HL-60 (cell line): ENCODE measurements at regions not wholly inside any gene's neighbourhood (a gene's known extent, or its start where the extent isn't known, plus 50 kb on each side); places are given as distances from the start of the nearest gene placed in this dataset.
"Not testable (repeated sequence)": the region's sequence is repeated elsewhere in the genome, so short reads cannot be mapped to it uniquely, and the experiment has no call there.

Experiments
- CTCF ChIP-seq: IDR thresholded peaks from one replicate; pipeline ENCODE4 v1.5.1; 2011; ENCODE audit warnings: low read length, control low read depth, inconsistent platforms; ENCODE audit not compliant: insufficient read depth
- GABPA ChIP-seq: IDR thresholded peaks from 2 replicates; pipeline ENCODE4 v1.6.1; 2012; ENCODE audit warnings: low read depth
- POLR2AphosphoS5 ChIP-seq: IDR thresholded peaks from 2 replicates; pipeline ENCODE4 v1.6.1; 2012; ENCODE audit warnings: low read depth
- REST ChIP-seq: IDR thresholded peaks from 2 replicates; pipeline ENCODE4 v1.6.1; 2012; ENCODE audit warnings: low read depth; ENCODE audit not compliant: insufficient replicate concordance

GRCh38 chr11:94235772-94236171 is 68.6 kb upstream of the IZUMO1R start:
- not testable (repeated sequence) for TF ChIP-seq CTCF, POLR2AphosphoS5, GABPA, REST
